GM23338 (cell line): ENCODE measurements at regions not wholly inside any gene's neighbourhood (a gene's known extent, or its start where the extent isn't known, plus 50 kb on each side); places are given as distances from the start of the nearest gene placed in this dataset.

Experiments
- ATAC-seq: fragments of 200-7000 bp; cut with Tn5 transposase; 3 replicates; pipeline ENCODE4 v1.9.1; 2020
- DNase-seq: peaks from one replicate; pipeline ENCODE4 v3.0.0-alpha.2; 2015; ENCODE audit warnings: low spot score
- H2AFZ ChIP-seq: fragments of 200-600 bp; sonication (generic); 2 replicates; pipeline ENCODE4 v1.8.0; 2016; ENCODE audit warnings: antibody characterized with exemption, mild to moderate bottlenecking, moderate library complexity
- H3F3A ChIP-seq: fragments of 200-600 bp; sonication (generic); replicated peaks from 2 replicates; pipeline ENCODE4 v1.8.0; 2017; ENCODE audit warnings: antibody characterized with exemption, mixed run types, low read depth
- H3K27ac ChIP-seq: fragments of 200-600 bp; sonication (generic); 2 replicates; pipeline ENCODE4 v1.6.1; 2016; ENCODE audit warnings: low read depth
- H3K27me3 ChIP-seq: fragments of 200-600 bp; sonication (generic); 2 replicates; pipeline ENCODE4 v1.8.0; 2016; ENCODE audit warnings: mild to moderate bottlenecking, mixed run types, moderate library complexity; ENCODE audit not compliant: insufficient read depth
- H3K36me3 ChIP-seq: fragments of 200-600 bp; sonication (generic); 2 replicates; pipeline ENCODE4 v1.8.0; 2016; ENCODE audit warnings: mild to moderate bottlenecking; ENCODE audit not compliant: insufficient read depth
- H3K4me1 ChIP-seq: fragments of 200-600 bp; sonication (generic); 2 replicates; pipeline ENCODE4 v1.8.0; 2016; ENCODE audit warnings: mild to moderate bottlenecking, moderate library complexity; ENCODE audit not compliant: insufficient read depth
- H3K4me2 ChIP-seq: fragments of 200-600 bp; sonication (generic); 2 replicates; pipeline ENCODE4 v1.7.1; 2017; ENCODE audit warnings: mixed run types
- H3K4me3 ChIP-seq: fragments of 200-600 bp; sonication (generic); 2 replicates; pipeline ENCODE4 v1.6.1; 2016; ENCODE audit warnings: mixed run types
- H3K79me2 ChIP-seq: fragments of 200-600 bp; sonication (generic); replicated peaks from 2 replicates; pipeline ENCODE4 v1.8.0; 2017; ENCODE audit warnings: mild to moderate bottlenecking; ENCODE audit not compliant: insufficient read depth
- H3K9me2 ChIP-seq: fragments of 200-600 bp; sonication (generic); 2 replicates; pipeline ENCODE4 v1.8.0; 2017; ENCODE audit not compliant: insufficient read depth
- H4K20me1 ChIP-seq: fragments of 200-600 bp; sonication (generic); replicated peaks from 2 replicates; pipeline ENCODE4 v1.8.0; 2017; ENCODE audit warnings: mild to moderate bottlenecking; ENCODE audit not compliant: insufficient read depth
- H3K27ac Mint-ChIP-seq: 2 replicates; pipeline ENCODE4 v1.8.0; 2020; ENCODE audit warnings: inconsistent platforms, mild to moderate bottlenecking, moderate library complexity, mixed read lengths
- H3K27me3 Mint-ChIP-seq: 3 replicates; pipeline ENCODE4 v1.8.0; 2022; ENCODE audit warnings: low read depth, mild to moderate bottlenecking, moderate library complexity, mixed read lengths, inconsistent platforms; ENCODE audit not compliant: insufficient read depth, poor library complexity
- H3K36me3 Mint-ChIP-seq: 3 replicates; pipeline ENCODE4 v1.8.0; 2021; ENCODE audit warnings: low read depth, mild to moderate bottlenecking, inconsistent platforms, moderate library complexity, mixed read lengths
- H3K4me1 Mint-ChIP-seq: 3 replicates; pipeline ENCODE4 v1.8.0; 2020; ENCODE audit warnings: mild to moderate bottlenecking, inconsistent platforms, mixed read lengths
- H3K4me3 Mint-ChIP-seq: 3 replicates; pipeline ENCODE4 v1.8.0; 2021; ENCODE audit warnings: moderate library complexity, mild to moderate bottlenecking, inconsistent platforms, mixed read lengths
- H3K9me3 Mint-ChIP-seq: 3 replicates; pipeline ENCODE4 v1.8.0; 2020; ENCODE audit warnings: moderate library complexity, mild to moderate bottlenecking, inconsistent platforms, mixed read lengths
- CREB1 ChIP-seq: fragments of 250-450 bp; sonication (Bioruptor Pico); IDR thresholded peaks from 2 replicates; pipeline ENCODE4 v1.5.0; 2020; ENCODE audit warnings: low read depth, mild to moderate bottlenecking, moderate library complexity
- EZH2phosphoT487 ChIP-seq: fragments of 200-600 bp; sonication (generic); IDR thresholded peaks from one replicate; pipeline ENCODE4 v1.8.1; 2018; ENCODE audit warnings: antibody characterized with exemption; ENCODE audit not compliant: unreplicated experiment
- NANOG ChIP-seq: IDR thresholded peaks from 2 replicates; pipeline ENCODE4 v1.6.1; 2016; ENCODE audit warnings: antibody characterized with exemption, borderline replicate concordance
- TF ChIP-seq, protein P1 (sequence below): IDR thresholded peaks from 2 replicates; pipeline ENCODE4 v1.6.1; 2016; ENCODE audit warnings: antibody characterized with exemption
- TF ChIP-seq, protein P2 (sequence below): IDR thresholded peaks from one replicate; pipeline ENCODE4 v1.6.1; 2018; ENCODE audit warnings: antibody characterized with exemption; ENCODE audit not compliant: unreplicated experiment

DNA sequence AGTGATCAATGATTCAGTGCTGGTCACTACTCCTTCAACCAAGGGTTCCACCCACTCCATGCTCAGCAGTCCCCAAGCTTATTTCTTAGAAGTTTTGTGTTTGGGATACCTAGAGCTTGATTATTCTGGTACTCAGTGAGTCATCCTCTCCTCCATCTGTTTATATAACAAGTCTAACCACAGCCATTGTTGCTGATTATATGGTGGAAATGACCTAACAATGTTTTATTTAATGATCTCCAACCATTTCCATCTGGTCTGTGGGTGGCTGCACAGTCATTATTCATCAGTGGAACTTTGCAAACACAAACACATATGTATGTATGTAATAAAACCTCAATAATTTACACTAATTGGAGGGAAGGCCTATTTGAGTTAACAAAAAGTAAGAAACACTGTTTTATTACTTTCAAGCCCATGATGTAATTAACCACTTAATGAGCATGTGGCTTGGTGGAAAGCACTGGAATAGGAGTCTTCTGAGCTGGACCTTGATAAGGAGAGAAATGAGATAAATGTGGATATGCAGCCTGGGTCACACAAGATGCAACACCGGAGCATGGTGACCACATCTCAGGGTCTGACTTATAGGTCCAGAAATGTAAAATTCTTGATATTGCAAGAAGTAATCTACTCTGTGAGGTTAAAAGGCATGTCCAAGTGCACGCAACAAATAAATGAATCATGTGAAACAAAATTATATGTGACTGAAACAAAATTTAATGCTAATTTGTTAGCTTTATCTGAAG is 99.0 kb upstream of the WLS start:
- TF ChIP-seq EZH2phosphoT487 (no peak), CREB1 (CRISPR knock-in tag) (no peak)
- no peak overlapping the region for H3K4me3 Mint-ChIP-seq
- Histone ChIP-seq H3K4me2 (no peak overlapping the region), H2AFZ (no peak overlapping the region), H3K27me3 (no peaks in the 10 kb centered on the region), H3K9me2 (no peaks in the 10 kb centered on the region), H3K79me2 (no peaks in the 10 kb centered on the region), H3K36me3 (no peaks in the 10 kb centered on the region), H3K4me3 (no peak overlapping the region), H4K20me1 (no peaks in the 10 kb centered on the region), H3K4me1 (no peaks in the 10 kb centered on the region), H3K27ac (no peak overlapping the region), H3F3A (no peaks in the 10 kb centered on the region)
- no peak for DNase-seq
- H3K27me3 Mint-ChIP-seq = peaks cover 2% of the 10 kb centered on the region
- H3K36me3 Mint-ChIP-seq = no peaks in the 10 kb centered on the region
- no peaks in the 10 kb centered on the region for H3K9me3 Mint-ChIP-seq
- H3K27ac Mint-ChIP-seq = no peak overlapping the region
- ATAC-seq = no peak
- no peaks in the 10 kb centered on the region for H3K4me1 Mint-ChIP-seq

DNA sequence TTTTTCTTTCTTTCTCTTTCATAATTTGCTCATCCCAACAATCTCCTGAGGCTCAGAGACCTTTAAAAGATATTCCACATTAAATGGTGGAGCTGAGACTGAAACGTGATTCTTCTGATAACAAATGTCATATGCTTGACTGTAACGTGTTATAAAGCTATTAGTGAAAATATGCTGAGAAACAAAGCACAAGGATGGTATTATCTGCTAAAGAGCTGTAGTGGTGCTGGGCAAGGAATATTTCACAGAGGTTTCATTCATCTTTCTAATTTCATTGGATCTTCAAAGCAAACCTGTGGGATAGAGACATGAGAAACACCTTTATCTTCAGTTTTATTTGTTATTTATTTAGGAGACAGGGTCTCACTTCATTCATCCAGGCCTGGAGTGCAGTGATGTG is 98.1 kb upstream of the WLS start:
- Mint-ChIP-seq H3K36me3 (no peaks in the 10 kb centered on the region), H3K9me3 (no peaks in the 10 kb centered on the region), H3K27ac (no peak overlapping the region), H3K27me3 (peaks cover 2% of the 10 kb centered on the region), H3K4me1 (no peaks in the 10 kb centered on the region), H3K4me3 (no peak overlapping the region)
- Histone ChIP-seq H3F3A (no peaks in the 10 kb centered on the region), H3K4me3 (no peak overlapping the region), H4K20me1 (no peaks in the 10 kb centered on the region), H3K4me2 (no peak overlapping the region), H2AFZ (no peak overlapping the region), H3K9me2 (no peaks in the 10 kb centered on the region), H3K4me1 (no peaks in the 10 kb centered on the region), H3K27ac (no peak overlapping the region), H3K79me2 (no peaks in the 10 kb centered on the region), H3K36me3 (no peaks in the 10 kb centered on the region), H3K27me3 (no peaks in the 10 kb centered on the region)
- ATAC-seq = no peak
- DNase-seq = no peak
- TF ChIP-seq NANOG (no peak), CREB1 (CRISPR knock-in tag) (no peak)
- TF ChIP-seq, protein P1, sequence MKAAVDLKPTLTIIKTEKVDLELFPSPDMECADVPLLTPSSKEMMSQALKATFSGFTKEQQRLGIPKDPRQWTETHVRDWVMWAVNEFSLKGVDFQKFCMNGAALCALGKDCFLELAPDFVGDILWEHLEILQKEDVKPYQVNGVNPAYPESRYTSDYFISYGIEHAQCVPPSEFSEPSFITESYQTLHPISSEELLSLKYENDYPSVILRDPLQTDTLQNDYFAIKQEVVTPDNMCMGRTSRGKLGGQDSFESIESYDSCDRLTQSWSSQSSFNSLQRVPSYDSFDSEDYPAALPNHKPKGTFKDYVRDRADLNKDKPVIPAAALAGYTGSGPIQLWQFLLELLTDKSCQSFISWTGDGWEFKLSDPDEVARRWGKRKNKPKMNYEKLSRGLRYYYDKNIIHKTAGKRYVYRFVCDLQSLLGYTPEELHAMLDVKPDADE = no peak
- TF ChIP-seq, protein P2, sequence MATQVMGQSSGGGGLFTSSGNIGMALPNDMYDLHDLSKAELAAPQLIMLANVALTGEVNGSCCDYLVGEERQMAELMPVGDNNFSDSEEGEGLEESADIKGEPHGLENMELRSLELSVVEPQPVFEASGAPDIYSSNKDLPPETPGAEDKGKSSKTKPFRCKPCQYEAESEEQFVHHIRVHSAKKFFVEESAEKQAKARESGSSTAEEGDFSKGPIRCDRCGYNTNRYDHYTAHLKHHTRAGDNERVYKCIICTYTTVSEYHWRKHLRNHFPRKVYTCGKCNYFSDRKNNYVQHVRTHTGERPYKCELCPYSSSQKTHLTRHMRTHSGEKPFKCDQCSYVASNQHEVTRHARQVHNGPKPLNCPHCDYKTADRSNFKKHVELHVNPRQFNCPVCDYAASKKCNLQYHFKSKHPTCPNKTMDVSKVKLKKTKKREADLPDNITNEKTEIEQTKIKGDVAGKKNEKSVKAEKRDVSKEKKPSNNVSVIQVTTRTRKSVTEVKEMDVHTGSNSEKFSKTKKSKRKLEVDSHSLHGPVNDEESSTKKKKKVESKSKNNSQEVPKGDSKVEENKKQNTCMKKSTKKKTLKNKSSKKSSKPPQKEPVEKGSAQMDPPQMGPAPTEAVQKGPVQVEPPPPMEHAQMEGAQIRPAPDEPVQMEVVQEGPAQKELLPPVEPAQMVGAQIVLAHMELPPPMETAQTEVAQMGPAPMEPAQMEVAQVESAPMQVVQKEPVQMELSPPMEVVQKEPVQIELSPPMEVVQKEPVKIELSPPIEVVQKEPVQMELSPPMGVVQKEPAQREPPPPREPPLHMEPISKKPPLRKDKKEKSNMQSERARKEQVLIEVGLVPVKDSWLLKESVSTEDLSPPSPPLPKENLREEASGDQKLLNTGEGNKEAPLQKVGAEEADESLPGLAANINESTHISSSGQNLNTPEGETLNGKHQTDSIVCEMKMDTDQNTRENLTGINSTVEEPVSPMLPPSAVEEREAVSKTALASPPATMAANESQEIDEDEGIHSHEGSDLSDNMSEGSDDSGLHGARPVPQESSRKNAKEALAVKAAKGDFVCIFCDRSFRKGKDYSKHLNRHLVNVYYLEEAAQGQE = no peak
